ENCODE measurements at regions not wholly inside any gene's neighbourhood (a gene's known extent, or its start where the extent isn't known, plus 50 kb on each side); places are given as distances from the start of the nearest gene placed in this dataset.

- TF ChIP-seq CTCF (IDR thresholded peaks at IDR 0.05; ENCODE audit: insufficient read depth, low read length, poor library complexity, severe bottlenecking) = no peak
- no peak for TF ChIP-seq EZH2phosphoT487 (conservative IDR thresholded peaks at IDR 0.05; ENCODE audit: low read length)
Measured at GRCh38 chr22:45084400-45084920, 74.7 kb upstream of the PHF21B start.

DNA sequence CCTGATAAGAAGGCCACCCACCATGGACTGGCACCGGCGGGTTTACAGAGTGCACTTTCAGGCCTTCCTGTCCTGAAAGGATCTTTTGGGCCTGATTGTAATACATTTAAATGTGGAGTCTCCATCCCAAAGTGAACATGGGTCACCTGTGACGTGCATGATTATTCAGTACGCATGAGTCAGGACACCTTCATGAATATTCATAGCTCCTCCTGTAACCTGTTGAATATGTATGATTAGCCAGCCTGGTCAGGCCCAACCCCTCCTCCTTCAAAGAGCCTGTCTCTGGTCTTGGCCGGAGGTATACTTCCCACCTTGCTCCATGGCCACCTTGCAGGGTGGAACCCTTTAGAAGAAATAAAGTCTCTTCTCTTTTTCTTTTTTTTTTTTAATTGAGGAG is 75.9 kb upstream of the NUP50 start:
- Histone ChIP-seq H2AFZ (ENCODE audit: low read depth, low read length, severe bottlenecking) (no peak overlapping the region), H3K79me2 (ENCODE audit: insufficient read depth, low read length) (no peaks in the 10 kb centered on the region), H3K36me3 (ENCODE audit: low read length) (no peaks in the 10 kb centered on the region), H4K20me1 (ENCODE audit: low read depth, low read length) (no peaks in the 10 kb centered on the region), H3K27ac (ENCODE audit: low read depth, low read length) (no peak overlapping the region), H3K27me3 (ENCODE audit: low read length) (no peaks in the 10 kb centered on the region), H3F3A (ENCODE audit: insufficient read depth) (no peaks in the 10 kb centered on the region), H3K4me2 (ENCODE audit: low read depth, low read length, poor library complexity, severe bottlenecking) (no peak overlapping the region), H3K9me3 (ENCODE audit: insufficient read depth, low read length) (no peaks in the 10 kb centered on the region), H3K9me2 (replicated peaks; ENCODE audit: insufficient read depth, low read length) (no peaks in the 10 kb centered on the region), H3K4me3 (ENCODE audit: insufficient read depth, low read length, poor library complexity, severe bottlenecking) (no peak overlapping the region), H3K9ac (ENCODE audit: low read length) (no peak overlapping the region)
- TF ChIP-seq CTCF (IDR thresholded peaks at IDR 0.05; ENCODE audit: insufficient read depth, low read length, poor library complexity, severe bottlenecking) (no peak), EZH2phosphoT487 (conservative IDR thresholded peaks at IDR 0.05; ENCODE audit: low read length) (no peak)

More at GRCh38 chr22:45084400-45084920, 74.7 kb upstream of the PHF21B start:
- Histone ChIP-seq H3K4me2 (ENCODE audit: low read depth, low read length, poor library complexity, severe bottlenecking) (no peak overlapping the region), H3K9me3 (ENCODE audit: insufficient read depth, low read length) (no peaks in the 10 kb centered on the region), H3K27me3 (ENCODE audit: low read length) (no peaks in the 10 kb centered on the region), H3K79me2 (ENCODE audit: insufficient read depth, low read length) (no peaks in the 10 kb centered on the region), H3K27ac (ENCODE audit: low read depth, low read length) (no peak overlapping the region), H3K9me2 (replicated peaks; ENCODE audit: insufficient read depth, low read length) (no peaks in the 10 kb centered on the region), H3K9ac (ENCODE audit: low read length) (no peak overlapping the region), H3K4me3 (ENCODE audit: insufficient read depth, low read length, poor library complexity, severe bottlenecking) (no peak overlapping the region), H2AFZ (ENCODE audit: low read depth, low read length, severe bottlenecking) (no peak overlapping the region), H3K36me3 (ENCODE audit: low read length) (no peaks in the 10 kb centered on the region), H3F3A (ENCODE audit: insufficient read depth) (no peaks in the 10 kb centered on the region), H4K20me1 (ENCODE audit: low read depth, low read length) (no peaks in the 10 kb centered on the region)

GRCh38 chr22:45088576-45088975 is 75.1 kb upstream of the NUP50 start:
- no peak overlapping the region for H3K9ac ChIP-seq (ENCODE audit: low read length)
- no peaks in the 10 kb centered on the region for H3F3A ChIP-seq (ENCODE audit: insufficient read depth)
- H3K27ac ChIP-seq (ENCODE audit: low read depth, low read length) = no peak overlapping the region
- H3K9me3 ChIP-seq (ENCODE audit: insufficient read depth, low read length) = no peaks in the 10 kb centered on the region
- no peaks in the 10 kb centered on the region for H3K27me3 ChIP-seq (ENCODE audit: low read length)
- no peak overlapping the region for H3K4me2 ChIP-seq (ENCODE audit: low read depth, low read length, poor library complexity, severe bottlenecking)
- no peaks in the 10 kb centered on the region for H4K20me1 ChIP-seq (ENCODE audit: low read depth, low read length)
- TF ChIP-seq CTCF (IDR thresholded peaks at IDR 0.05; ENCODE audit: insufficient read depth, low read length, poor library complexity, severe bottlenecking) (no peak), EZH2phosphoT487 (conservative IDR thresholded peaks at IDR 0.05; ENCODE audit: low read length) (no peak)
- H3K36me3 ChIP-seq (ENCODE audit: low read length) = no peaks in the 10 kb centered on the region
- no peaks in the 10 kb centered on the region for H3K9me2 ChIP-seq (replicated peaks; ENCODE audit: insufficient read depth, low read length)
- no peaks in the 10 kb centered on the region for H3K79me2 ChIP-seq (ENCODE audit: insufficient read depth, low read length)
- no peak overlapping the region for H2AFZ ChIP-seq (ENCODE audit: low read depth, low read length, severe bottlenecking)
- no peak overlapping the region for H3K4me3 ChIP-seq (ENCODE audit: insufficient read depth, low read length, poor library complexity, severe bottlenecking)

Measured in SU-DHL-6 (cell line).